IMR-90 (cell line): ENCODE measurements at regions not wholly inside any gene's neighbourhood (a gene's known extent, or its start where the extent isn't known, plus 50 kb on each side); places are given as distances from the start of the nearest gene placed in this dataset.

Experiments
- ATAC-seq: fragments of 200-7000 bp; cut with Tn5 transposase; 2 replicates; pipeline ENCODE4 v1.9.1; 2020; ENCODE audit warnings: low read depth, mild to moderate bottlenecking, moderate library complexity
- BruUV-seq: library from RNA; stranded (reverse); fragments of 400-500 nt; replicated peaks from 2 replicates; lab custom pipeline; 2021; lab: Mats Ljungman, UMichigan
- CTCF ChIA-PET: fragments of 300-600 bp; formaldehyde crosslinking; extraction: SDS; loops from one replicate; lab custom pipeline; 2021; ENCODE audit warnings: antibody characterized with exemption; lab: Yijun Ruan, JAX
- POLR2A ChIA-PET: fragments of 300-600 bp; sonication (Branson Sonifier 250); formaldehyde crosslinking; loops from one replicate; lab custom pipeline; 2022; ENCODE audit warnings: antibody characterized with exemption; ENCODE audit not compliant: unreplicated experiment; lab: Charles Lee
- DNase-seq: peaks from one replicate; pipeline ENCODE4 v3.0.0; 2013
- H2AFZ ChIP-seq: replicated peaks from 2 replicates; pipeline ENCODE3; 2013; ENCODE audit warnings: low read length, mild to moderate bottlenecking; ENCODE audit not compliant: poor library complexity
- H2AK5ac ChIP-seq: 2 replicates; pipeline ENCODE4 v1.6.1; 2013; ENCODE audit warnings: low read depth, low read length, inconsistent platforms
- H2AK9ac ChIP-seq: replicated peaks from 2 replicates; pipeline ENCODE3; 2013; ENCODE audit warnings: mild to moderate bottlenecking, low read depth, low read length, moderate library complexity; ENCODE audit not compliant: poor library complexity
- H2BK120ac ChIP-seq: 2 replicates; pipeline ENCODE4 v1.6.1; 2013; ENCODE audit warnings: low read depth, low read length, inconsistent platforms
- H2BK15ac ChIP-seq: 3 replicates; pipeline ENCODE4 v1.6.1; 2013; ENCODE audit warnings: low read depth, low read length, inconsistent platforms
- H2BK20ac ChIP-seq: 2 replicates; pipeline ENCODE4 v1.6.1; 2013; ENCODE audit warnings: low read depth, mild to moderate bottlenecking, inconsistent platforms, low read length, moderate library complexity
- H2BK5ac ChIP-seq: 2 replicates; pipeline ENCODE4 v1.6.1; 2013; ENCODE audit warnings: mild to moderate bottlenecking, low read depth, low read length, inconsistent platforms; ENCODE audit not compliant: poor library complexity, severe bottlenecking
- H3K14ac ChIP-seq: replicated peaks from 2 replicates; pipeline ENCODE4 v1.6.1; 2013; ENCODE audit warnings: low read depth, low read length, inconsistent platforms
- H3K18ac ChIP-seq: 2 replicates; pipeline ENCODE4 v1.6.1; 2013; ENCODE audit warnings: low read depth, low read length, control low read depth
- H3K23ac ChIP-seq: 2 replicates; pipeline ENCODE4 v1.6.1; 2013; ENCODE audit warnings: low read depth, low read length, inconsistent platforms
- H3K27ac ChIP-seq: 2 replicates; pipeline ENCODE4 v1.5.1; 2013; ENCODE audit warnings: mild to moderate bottlenecking, control low read depth, low read length; ENCODE audit not compliant: insufficient read depth
- H3K27me3 ChIP-seq: 2 replicates; pipeline ENCODE4 v1.6.1; 2013; ENCODE audit warnings: low read length; ENCODE audit not compliant: control insufficient read depth, insufficient read depth
- H3K36me3 ChIP-seq: 2 replicates; pipeline ENCODE4 v1.6.1; 2013; ENCODE audit warnings: low read length, mixed read lengths; ENCODE audit not compliant: control insufficient read depth, insufficient read depth
- H3K4ac ChIP-seq: 2 replicates; pipeline ENCODE4 v1.6.1; 2013; ENCODE audit warnings: low read depth, low read length, inconsistent platforms
- H3K4me1 ChIP-seq: 2 replicates; pipeline ENCODE4 v1.6.1; 2013; ENCODE audit warnings: low read length, mixed read lengths; ENCODE audit not compliant: control insufficient read depth, insufficient read depth
- H3K4me2 ChIP-seq: 2 replicates; pipeline ENCODE4 v1.6.1; 2013; ENCODE audit warnings: low read depth, mild to moderate bottlenecking, control low read depth, low read length, moderate library complexity
- H3K4me3 ChIP-seq: 2 replicates; pipeline ENCODE4 v1.5.1; 2013; ENCODE audit warnings: low read depth, mild to moderate bottlenecking, control low read depth, low read length, moderate library complexity; ENCODE audit not compliant: insufficient read depth
- H3K56ac ChIP-seq: 2 replicates; pipeline ENCODE4 v1.6.1; 2013; ENCODE audit warnings: low read length, inconsistent platforms; ENCODE audit not compliant: insufficient read depth; ENCODE audit errors: extremely low read depth
- H3K79me1 ChIP-seq, 2 experiments: 2 replicates each; pipeline ENCODE4 v1.6.1; 2013; ENCODE audit warnings: low read length in 2 of 2, inconsistent platforms in 1 of 2, low read depth in 1 of 2
- H3K9ac ChIP-seq: 2 replicates; pipeline ENCODE4 v1.6.1; 2013; ENCODE audit warnings: low read depth, low read length, control low read depth
- H3K9me1 ChIP-seq: 2 replicates; pipeline ENCODE4 v1.6.1; 2013; ENCODE audit warnings: low read length, inconsistent platforms; ENCODE audit not compliant: insufficient read depth
- H3K9me3 ChIP-seq: 2 replicates; pipeline ENCODE4 v1.6.1; 2013; ENCODE audit warnings: low read length; ENCODE audit not compliant: control insufficient read depth, insufficient read depth
- H4K20me1 ChIP-seq: 2 replicates; pipeline ENCODE4 v1.6.1; 2013; ENCODE audit warnings: low read length, inconsistent platforms; ENCODE audit not compliant: insufficient read depth
- H4K5ac ChIP-seq: 2 replicates; pipeline ENCODE4 v1.6.1; 2013; ENCODE audit warnings: mild to moderate bottlenecking, low read depth, low read length, control low read depth
- H4K8ac ChIP-seq, 2 experiments: 2 replicates each; pipeline ENCODE4 v1.6.1; 2013; ENCODE audit warnings: low read depth in 2 of 2, low read length in 2 of 2, control low read depth in 1 of 2, inconsistent platforms in 1 of 2
- H4K91ac ChIP-seq: 2 replicates; pipeline ENCODE4 v1.6.1; 2013; ENCODE audit warnings: low read depth, low read length, inconsistent platforms; ENCODE audit not compliant: insufficient read depth
- BHLHE40 ChIP-seq: fragments of 150-350 bp; IDR thresholded peaks from 2 replicates; pipeline ENCODE4 v1.6.1; 2016; ENCODE audit warnings: mild to moderate bottlenecking, low read depth, low read length
- CEBPB ChIP-seq: IDR thresholded peaks from 2 replicates; pipeline ENCODE4 v1.6.1; 2012; ENCODE audit warnings: low read depth, low read length, improper control_type of control experiment
- CHD1 ChIP-seq: IDR thresholded peaks from 2 replicates; pipeline ENCODE4 v1.6.1; 2012; ENCODE audit warnings: low read depth, low read length, improper control_type of control experiment
- ELK1 ChIP-seq: fragments of 150-350 bp; IDR thresholded peaks from 2 replicates; pipeline ENCODE4 v1.6.1; 2016; ENCODE audit warnings: low read depth, mild to moderate bottlenecking, low read length, moderate library complexity, borderline replicate concordance
- FOS ChIP-seq: fragments of 150-350 bp; IDR thresholded peaks from 2 replicates; pipeline ENCODE4 v1.6.1; 2016; ENCODE audit warnings: low read depth, low read length
- MAFK ChIP-seq: IDR thresholded peaks from 2 replicates; pipeline ENCODE4 v1.6.1; 2012; ENCODE audit warnings: low read depth, low read length, improper control_type of control experiment
- MAZ ChIP-seq: IDR thresholded peaks from 2 replicates; pipeline ENCODE4 v1.6.1; 2012; ENCODE audit warnings: low read depth, mild to moderate bottlenecking, low read length, improper control_type of control experiment, moderate library complexity, borderline replicate concordance
- MXI1 ChIP-seq: IDR thresholded peaks from 2 replicates; pipeline ENCODE4 v1.6.1; 2012; ENCODE audit warnings: low read depth, mild to moderate bottlenecking, low read length, moderate library complexity, borderline replicate concordance
- NFE2L2 ChIP-seq: fragments of 150-350 bp; IDR thresholded peaks from 2 replicates; pipeline ENCODE4 v1.6.1; 2016; ENCODE audit warnings: low read depth, mild to moderate bottlenecking, low read length
- RCOR1 ChIP-seq: IDR thresholded peaks from 2 replicates; pipeline ENCODE4 v1.6.1; 2012; ENCODE audit warnings: mild to moderate bottlenecking, low read length, improper control_type of control experiment; ENCODE audit not compliant: insufficient replicate concordance
- RFX5 ChIP-seq: IDR thresholded peaks from 2 replicates; pipeline ENCODE4 v1.8.0; 2012; ENCODE audit warnings: low read depth, mild to moderate bottlenecking, low read length, moderate library complexity
- SMC3 ChIP-seq: fragments of 150-350 bp; IDR thresholded peaks from 2 replicates; pipeline ENCODE4 v1.6.1; 2016; ENCODE audit warnings: low read depth, mild to moderate bottlenecking, antibody characterized with exemption, low read length, moderate library complexity
- USF2 ChIP-seq: fragments of 150-350 bp; IDR thresholded peaks from 2 replicates; pipeline ENCODE4 v1.6.1; 2017; ENCODE audit warnings: mild to moderate bottlenecking, antibody characterized with exemption, low read length, low read depth
- WGBS, 2 experiments: methylation state at CpG; one replicate each; pipeline versions ENCODE4 v1.1.5 to v1.1.7; 2013; ENCODE audit warnings: missing lambda C conversion rate in 2 of 2; ENCODE audit not compliant: insufficient read length in 1 of 2; ENCODE audit errors: extremely low coverage in 2 of 2; 5-methylcytosine and 5-hydroxymethylcytosine counted together
- dilution Hi-C: fragments of 300-500 bp; cut with HindIII; formaldehyde crosslinking; loops from one replicate; pipeline ENCODE4 v1.14.3; 2018; ENCODE audit warnings: low sequenced_read_pairs; ENCODE audit not compliant: unreplicated experiment
- in situ Hi-C: fragments of 300-500 bp; cut with MboI; formaldehyde crosslinking; loops from 3 replicates; pipeline ENCODE4 v1.14.3; 2019; ENCODE audit warnings: low sequenced_read_pairs, inconsistent platforms, mixed read lengths
- intact Hi-C: fragments of 100-400 bp; cut with micrococcal nuclease; formaldehyde crosslinking; loops from 2 replicates; pipeline ENCODE4 v1.10.0; 2022
- TF ChIP-seq, protein P1 (sequence below): conservative IDR thresholded peaks from 2 replicates; pipeline ENCODE4 v1.5.1; 2012; ENCODE audit warnings: mild to moderate bottlenecking, low read depth, low read length, improper control_type of control experiment

- DNase-seq = no peak
- no peak for TF ChIP-seq MXI1
- TF ChIP-seq, protein P1, sequence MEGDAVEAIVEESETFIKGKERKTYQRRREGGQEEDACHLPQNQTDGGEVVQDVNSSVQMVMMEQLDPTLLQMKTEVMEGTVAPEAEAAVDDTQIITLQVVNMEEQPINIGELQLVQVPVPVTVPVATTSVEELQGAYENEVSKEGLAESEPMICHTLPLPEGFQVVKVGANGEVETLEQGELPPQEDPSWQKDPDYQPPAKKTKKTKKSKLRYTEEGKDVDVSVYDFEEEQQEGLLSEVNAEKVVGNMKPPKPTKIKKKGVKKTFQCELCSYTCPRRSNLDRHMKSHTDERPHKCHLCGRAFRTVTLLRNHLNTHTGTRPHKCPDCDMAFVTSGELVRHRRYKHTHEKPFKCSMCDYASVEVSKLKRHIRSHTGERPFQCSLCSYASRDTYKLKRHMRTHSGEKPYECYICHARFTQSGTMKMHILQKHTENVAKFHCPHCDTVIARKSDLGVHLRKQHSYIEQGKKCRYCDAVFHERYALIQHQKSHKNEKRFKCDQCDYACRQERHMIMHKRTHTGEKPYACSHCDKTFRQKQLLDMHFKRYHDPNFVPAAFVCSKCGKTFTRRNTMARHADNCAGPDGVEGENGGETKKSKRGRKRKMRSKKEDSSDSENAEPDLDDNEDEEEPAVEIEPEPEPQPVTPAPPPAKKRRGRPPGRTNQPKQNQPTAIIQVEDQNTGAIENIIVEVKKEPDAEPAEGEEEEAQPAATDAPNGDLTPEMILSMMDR = no peak
- no peak for TF ChIP-seq FOS
- TF ChIP-seq NFE2L2 = no peak
- TF ChIP-seq USF2 = no peak
- TF ChIP-seq RCOR1 = no peak
- TF ChIP-seq MAZ = no peak
- no peak for TF ChIP-seq CHD1
- TF ChIP-seq CEBPB = no peak
- no peak for TF ChIP-seq MAFK
- no peak for TF ChIP-seq SMC3
- no peak for TF ChIP-seq RFX5
- no peak for TF ChIP-seq BHLHE40
- no peak for TF ChIP-seq ELK1
- Histone ChIP-seq H3K4me3 (no peak overlapping the region), H3K18ac (no peak overlapping the region), H3K27me3 (no peaks in the 10 kb centered on the region), H3K9me3 (peaks cover 7% of the 10 kb centered on the region), H2AK5ac (no peak overlapping the region), H4K5ac (no peak overlapping the region), H3K4ac (no peak overlapping the region), H3K36me3 (no peaks in the 10 kb centered on the region), H3K56ac (no peak overlapping the region), H4K20me1 (no peaks in the 10 kb centered on the region), H2BK15ac (no peak overlapping the region), H2BK20ac (no peak overlapping the region), H3K4me1 (no peaks in the 10 kb centered on the region), H2BK5ac (no peak overlapping the region), H3K14ac (no peak overlapping the region), H2BK120ac (no peak overlapping the region), H4K8ac (no peak overlapping the region), H2AFZ (no peak overlapping the region), H3K9ac (no peak overlapping the region), H3K27ac (no peak overlapping the region), H3K9me1 (no peaks in the 10 kb centered on the region), H3K79me1 (no peaks in the 10 kb centered on the region), H4K91ac (no peak overlapping the region), H2AK9ac (no peak overlapping the region), H3K23ac (no peak overlapping the region), H3K4me2 (no peak overlapping the region)
- 100% methylated on average over 1 of the region's 2 CpGs; no CpG with 5 or more reads in 1 of the 2 experiments for WGBS, 2 experiments
- ChIA-PET CTCF (no interaction called here), POLR2A (no interaction called here)
- no peak for ATAC-seq
- BruUV-seq = no TSS peak
- in situ Hi-C loops = loop anchor here (25.0 kb wide), 1 partner anchor 788 kb away; no protein-coding TSS in a partner anchor
- dilution Hi-C loops = no loop called here
- intact Hi-C loops = loop anchor here (10.0 kb wide), 2 partner anchors 115 to 285 kb away; no protein-coding TSS in a partner anchor
Measured at GRCh38 chr10:44849936-44850335, 61.2 kb upstream of the TMEM72 start.
